ENCODE measurements at regions not wholly inside any gene's neighbourhood (a gene's known extent, or its start where the extent isn't known, plus 50 kb on each side); places are given as distances from the start of the nearest gene placed in this dataset.

- Histone ChIP-seq H3K36me3 (ENCODE audit: control insufficient read depth in 1 of 2, insufficient read depth in 2 of 2, low read length in 2 of 2) (no peaks in the 10 kb centered on the region), H3K27ac (ENCODE audit: low read depth, low read length) (no peak overlapping the region), H3K4me1 (ENCODE audit: control insufficient read depth in 1 of 2, insufficient read depth in 2 of 2, low read length in 2 of 2) (no peaks in the 10 kb centered on the region), H3K4me3 (replicated peaks in 1 of 2; ENCODE audit: low read depth in 1 of 2, low read length in 2 of 2) (no peak overlapping the region), H3K27me3 (ENCODE audit: insufficient read depth, low read length) (no peaks in the 10 kb centered on the region), H2AFZ (ENCODE audit: low read depth, low read length, poor library complexity, severe bottlenecking) (no peak overlapping the region), H3K4me2 (ENCODE audit: low read length) (no peak overlapping the region), H3K9ac (ENCODE audit: low read length) (no peak overlapping the region), H3K79me2 (ENCODE audit: insufficient read depth, low read length) (no peaks in the 10 kb centered on the region), H4K20me1 (ENCODE audit: insufficient read depth) (no peaks in the 10 kb centered on the region), H3K9me3 (ENCODE audit: control insufficient read depth in 1 of 2, insufficient read depth in 1 of 2, low read depth in 1 of 2, low read length in 2 of 2) (no peaks in the 10 kb centered on the region), H3K9me2 (ENCODE audit: insufficient read depth) (no peaks in the 10 kb centered on the region)
- RAD21 ChIA-PET (ENCODE audit: low non-redundant PET in 1 of 2, low total read pairs in 2 of 2, uncharacterized antibody in 2 of 2, unreplicated experiment in 2 of 2): no interaction called here
- no peak for DNase-seq (ENCODE audit: low read depth, low spot score)
- no peak for ATAC-seq
- POLR2A ChIA-PET: no interaction called here
- intact Hi-C loops (cut with micrococcal nuclease): no loop called here
- no TSS peak for BruUV-seq (replicated peaks)
- CTCF ChIA-PET: no interaction called here
- no peak for TF ChIP-seq POLR2AphosphoS5 (IDR thresholded peaks at IDR 0.05; ENCODE audit: low read depth, low read length)
- no peak for TF ChIP-seq EZH2 (IDR thresholded peaks at IDR 0.05)
- TF ChIP-seq SIN3A (IDR thresholded peaks at IDR 0.05; ENCODE audit: low read depth): no peak
- no peak for TF ChIP-seq FOSL1 (IDR thresholded peaks at IDR 0.05; ENCODE audit: low read depth)
- no peak for TF ChIP-seq MAX (IDR thresholded peaks at IDR 0.05)
- TF ChIP-seq YY1 (IDR thresholded peaks at IDR 0.05; ENCODE audit: extremely low read depth, insufficient replicate concordance, low read depth, low read length): no peak
Measured at GRCh38 chr7:22629056-22629455, 97.9 kb upstream of the IL6 start.

GRCh38 chr7:22628112-22628511 lies 98.9 kb upstream of the IL6 start:
- Histone ChIP-seq H3K27ac (ENCODE audit: low read depth, low read length) (no peak overlapping the region), H3K79me2 (ENCODE audit: insufficient read depth, low read length) (no peaks in the 10 kb centered on the region), H3K9me3 (ENCODE audit: control insufficient read depth in 1 of 2, insufficient read depth in 1 of 2, low read depth in 1 of 2, low read length in 2 of 2) (no peaks in the 10 kb centered on the region), H2AFZ (ENCODE audit: low read depth, low read length, poor library complexity, severe bottlenecking) (no peak overlapping the region), H3K4me1 (ENCODE audit: control insufficient read depth in 1 of 2, insufficient read depth in 2 of 2, low read length in 2 of 2) (no peaks in the 10 kb centered on the region), H3K36me3 (ENCODE audit: control insufficient read depth in 1 of 2, insufficient read depth in 2 of 2, low read length in 2 of 2) (no peaks in the 10 kb centered on the region), H3K27me3 (ENCODE audit: insufficient read depth, low read length) (no peaks in the 10 kb centered on the region), H3K4me3 (replicated peaks in 1 of 2; ENCODE audit: low read depth in 1 of 2, low read length in 2 of 2) (no peak overlapping the region), H3K4me2 (ENCODE audit: low read length) (no peak overlapping the region), H3K9me2 (ENCODE audit: insufficient read depth) (no peaks in the 10 kb centered on the region), H4K20me1 (ENCODE audit: insufficient read depth) (no peaks in the 10 kb centered on the region), H3K9ac (ENCODE audit: low read length) (no peak overlapping the region)
- ChIA-PET CTCF (no interaction called here), POLR2A (no interaction called here), RAD21 (ENCODE audit: low non-redundant PET in 1 of 2, low total read pairs in 2 of 2, uncharacterized antibody in 2 of 2, unreplicated experiment in 2 of 2) (no interaction called here)
- TF ChIP-seq POLR2A (IDR thresholded peaks at IDR 0.05; ENCODE audit: borderline replicate concordance, extremely low read depth, insufficient read depth, insufficient read length): no peak
- intact Hi-C loops (cut with micrococcal nuclease): no loop called here
- BruUV-seq (replicated peaks): no TSS peak
- ATAC-seq (no peak), DNase-seq (ENCODE audit: low read depth, low spot score) (no peak)

All from HCT116 (cell line).